GM18861 (cell line): ENCODE measurements at regions not wholly inside any gene's neighbourhood (a gene's known extent, or its start where the extent isn't known, plus 50 kb on each side); places are given as distances from the start of the nearest gene placed in this dataset.
A peak's percentile ranks its signal among the peaks of the same experiment; 100 is the strongest.
"Not testable (repeated sequence)": the region's sequence is repeated elsewhere in the genome, so short reads cannot be mapped to it uniquely, and the experiment has no call there.

Source experiments
- ATAC-seq: cut with Tn5 transposase; IDR thresholded peaks from one replicate; pipeline ENCODE4 v1.9.1; 2021; ENCODE audit not compliant: unreplicated experiment

GRCh38 chr10:63675171-63675570 is 154.0 kb downstream of the REEP3 start:
- ATAC-seq: no peak

GRCh38 chr10:63677001-63677400 is 155.8 kb downstream of the REEP3 start:
- ATAC-seq: no peak

GRCh38 chr10:63680545-63680944 is 159.3 kb downstream of the REEP3 start:
- ATAC-seq: not testable (repeated sequence)

- no peak for ATAC-seq
These were observed 160.9 kb downstream of the REEP3 start for GRCh38 chr10:63681993-63682697.

GRCh38 chr10:63682698-63683052 is 161.5 kb downstream of the REEP3 start:
- not testable (repeated sequence) for ATAC-seq

GRCh38 chr10:63683223-63683622 is 162.0 kb downstream of the REEP3 start:
- no peak for ATAC-seq

GRCh38 chr10:63683686-63684085 is 162.5 kb downstream of the REEP3 start:
- ATAC-seq: no peak

- ATAC-seq: no peak
These were observed 163.2 kb downstream of the REEP3 start for GRCh38 chr10:63684257-63684936.

GRCh38 chr10:63689768-63690167 is 168.6 kb downstream of the REEP3 start:
- no peak for ATAC-seq

- ATAC-seq: no peak
These were observed 171.2 kb downstream of the REEP3 start for GRCh38 chr10:63692220-63692896.

GRCh38 chr10:63693021-63693420 is 171.8 kb downstream of the REEP3 start:
- ATAC-seq: not testable (repeated sequence)

GRCh38 chr10:63696205-63696604 is 175.0 kb downstream of the REEP3 start:
- no peak for ATAC-seq

- peak; percentile 72 for ATAC-seq
These were observed 177.0 kb downstream of the REEP3 start for GRCh38 chr10:63697956-63698786.

GRCh38 chr10:63698787-63699150 is 177.6 kb downstream of the REEP3 start:
- ATAC-seq: no peak

GRCh38 chr10:63699785-63700613 is 178.8 kb downstream of the REEP3 start:
- no peak for ATAC-seq

- no peak for ATAC-seq
These were observed 179.5 kb downstream of the REEP3 start for GRCh38 chr10:63700631-63701156.

GRCh38 chr10:63702092-63702491 is 180.9 kb downstream of the REEP3 start:
- ATAC-seq: no peak

- ATAC-seq: no peak
These were observed 182.0 kb downstream of the REEP3 start for GRCh38 chr10:63703113-63703670.

GRCh38 chr10:63703740-63704345 is 182.6 kb downstream of the REEP3 start:
- ATAC-seq: no peak
